ENCODE measurements at regions not wholly inside any gene's neighbourhood (a gene's known extent, or its start where the extent isn't known, plus 50 kb on each side); places are given as distances from the start of the nearest gene placed in this dataset.
"Not testable (repeated sequence)": the region's sequence is repeated elsewhere in the genome, so short reads cannot be mapped to it uniquely, and the experiment has no call there.

DNA sequence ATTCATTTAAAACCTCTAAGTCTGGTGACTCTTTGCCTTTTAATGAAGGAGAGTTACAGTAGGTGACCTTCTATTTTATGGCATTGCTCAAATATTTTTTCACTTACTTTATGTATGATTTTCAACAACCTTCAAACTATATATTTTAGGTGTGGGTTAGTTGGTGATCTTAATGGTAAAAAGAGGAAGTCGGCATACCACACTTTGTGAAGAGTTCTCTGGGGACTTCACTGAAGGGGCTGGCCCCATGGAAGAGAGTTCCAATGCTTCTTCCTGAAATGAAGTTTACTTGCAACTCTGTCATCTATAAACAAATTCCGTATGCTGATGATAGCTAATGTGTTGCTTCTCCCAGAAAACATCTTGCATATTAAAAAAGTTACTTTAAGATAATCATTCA is 647.0 kb upstream of the SGO1 start:
- Histone ChIP-seq H3K4me3 (no peak overlapping the region), H3K4me2 (no peak overlapping the region), H3K9me3 (no peaks in the 10 kb centered on the region), H3K4me1 (no peaks in the 10 kb centered on the region), H3K27ac (no peak overlapping the region)
- ATAC-seq (no peak), DNase-seq (ENCODE audit: low read depth in 1 of 2, low spot score in 1 of 2) (no peak), FAIRE-seq (no peak)
- TF ChIP-seq NPAS2 (CRISPR knock-in tag; IDR thresholded peaks at IDR 0.05; ENCODE audit: borderline replicate concordance): no peak
- no peak for TF ChIP-seq ZNF302 (CRISPR knock-in tag; IDR thresholded peaks at IDR 0.05)
- no peak for TF ChIP-seq HDAC2 (IDR thresholded peaks at IDR 0.05)
- TF ChIP-seq, protein P1, sequence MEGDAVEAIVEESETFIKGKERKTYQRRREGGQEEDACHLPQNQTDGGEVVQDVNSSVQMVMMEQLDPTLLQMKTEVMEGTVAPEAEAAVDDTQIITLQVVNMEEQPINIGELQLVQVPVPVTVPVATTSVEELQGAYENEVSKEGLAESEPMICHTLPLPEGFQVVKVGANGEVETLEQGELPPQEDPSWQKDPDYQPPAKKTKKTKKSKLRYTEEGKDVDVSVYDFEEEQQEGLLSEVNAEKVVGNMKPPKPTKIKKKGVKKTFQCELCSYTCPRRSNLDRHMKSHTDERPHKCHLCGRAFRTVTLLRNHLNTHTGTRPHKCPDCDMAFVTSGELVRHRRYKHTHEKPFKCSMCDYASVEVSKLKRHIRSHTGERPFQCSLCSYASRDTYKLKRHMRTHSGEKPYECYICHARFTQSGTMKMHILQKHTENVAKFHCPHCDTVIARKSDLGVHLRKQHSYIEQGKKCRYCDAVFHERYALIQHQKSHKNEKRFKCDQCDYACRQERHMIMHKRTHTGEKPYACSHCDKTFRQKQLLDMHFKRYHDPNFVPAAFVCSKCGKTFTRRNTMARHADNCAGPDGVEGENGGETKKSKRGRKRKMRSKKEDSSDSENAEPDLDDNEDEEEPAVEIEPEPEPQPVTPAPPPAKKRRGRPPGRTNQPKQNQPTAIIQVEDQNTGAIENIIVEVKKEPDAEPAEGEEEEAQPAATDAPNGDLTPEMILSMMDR (IDR thresholded peaks at IDR 0.05): no peak
- ChIA-PET CTCF (interaction anchor here (0.7 kb wide), 1 partner anchor 483 kb away, joined by 3 read pairs; no protein-coding TSS in a partner anchor), POLR2A (no interaction called here)
- 5% methylated on average over 2 of the region's 2 CpGs for WGBS (ENCODE audit: missing lambda C conversion rate)

DNA sequence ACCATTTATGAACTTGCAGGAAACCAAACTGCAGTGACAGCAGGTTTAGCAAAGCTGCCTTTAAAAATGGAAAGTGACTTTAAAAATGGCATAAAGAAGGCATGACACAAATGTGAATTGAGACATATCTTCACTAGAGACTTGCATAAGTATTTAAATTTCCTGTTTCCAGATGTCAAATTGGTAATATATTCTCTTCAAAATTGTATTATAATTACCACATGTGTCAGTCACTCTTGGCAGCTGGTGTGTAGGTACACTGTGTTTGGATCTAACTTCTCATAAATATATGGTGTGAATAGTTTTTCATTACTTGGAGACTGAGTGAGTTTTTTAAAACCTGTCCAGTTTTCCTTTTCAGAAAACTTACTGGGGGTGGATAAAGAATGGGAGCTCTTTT is 636.2 kb upstream of the SGO1 start:
- TF ChIP-seq TP53 (CRISPR knock-in tag; IDR thresholded peaks at IDR 0.05): no peak
- TF ChIP-seq PBX3 (IDR thresholded peaks at IDR 0.05): no peak
- no peak for TF ChIP-seq RFX5 (IDR thresholded peaks at IDR 0.05)
- TF ChIP-seq JUN (IDR thresholded peaks at IDR 0.05): no peak
- TF ChIP-seq RAD21 (conservative IDR thresholded peaks at IDR 0.05 in 1 of 2, IDR thresholded peaks at IDR 0.05 in 1 of 2): no peak
- TF ChIP-seq, protein P2, sequence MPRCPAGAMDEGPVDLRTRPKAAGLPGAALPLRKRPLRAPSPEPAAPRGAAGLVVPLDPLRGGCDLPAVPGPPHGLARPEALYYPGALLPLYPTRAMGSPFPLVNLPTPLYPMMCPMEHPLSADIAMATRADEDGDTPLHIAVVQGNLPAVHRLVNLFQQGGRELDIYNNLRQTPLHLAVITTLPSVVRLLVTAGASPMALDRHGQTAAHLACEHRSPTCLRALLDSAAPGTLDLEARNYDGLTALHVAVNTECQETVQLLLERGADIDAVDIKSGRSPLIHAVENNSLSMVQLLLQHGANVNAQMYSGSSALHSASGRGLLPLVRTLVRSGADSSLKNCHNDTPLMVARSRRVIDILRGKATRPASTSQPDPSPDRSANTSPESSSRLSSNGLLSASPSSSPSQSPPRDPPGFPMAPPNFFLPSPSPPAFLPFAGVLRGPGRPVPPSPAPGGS (IDR thresholded peaks at IDR 0.05): no peak
- TF ChIP-seq RCOR1 (IDR thresholded peaks at IDR 0.05; ENCODE audit: low read depth, low read length): no peak
- no peak for TF ChIP-seq NPAS2 (CRISPR knock-in tag; IDR thresholded peaks at IDR 0.05; ENCODE audit: borderline replicate concordance)
- no peak for TF ChIP-seq ATOH8 (CRISPR knock-in tag; IDR thresholded peaks at IDR 0.05; ENCODE audit: low read depth)
- no peak for TF ChIP-seq CBX2 (IDR thresholded peaks at IDR 0.05; ENCODE audit: borderline replicate concordance, low read depth)
- no peak for TF ChIP-seq CHD4 (IDR thresholded peaks at IDR 0.05; ENCODE audit: borderline replicate concordance)
- no peak for TF ChIP-seq MYC (IDR thresholded peaks at IDR 0.05; ENCODE audit: borderline replicate concordance, low read length)
- no peak for TF ChIP-seq TFCP2L1 (CRISPR knock-in tag; IDR thresholded peaks at IDR 0.05)
- TF ChIP-seq CBX8 (IDR thresholded peaks at IDR 0.05): no peak
- no peak for TF ChIP-seq FOXS1 (CRISPR knock-in tag; IDR thresholded peaks at IDR 0.05)
- no peak for TF ChIP-seq FOSB (CRISPR knock-in tag; IDR thresholded peaks at IDR 0.05)
- TF ChIP-seq E2F6 (IDR thresholded peaks at IDR 0.05; ENCODE audit: borderline replicate concordance, low read depth): no peak
- TF ChIP-seq EP300 (IDR thresholded peaks at IDR 0.05): no peak
- TF ChIP-seq HOXA7 (CRISPR knock-in tag; IDR thresholded peaks at IDR 0.05): no peak
- ChIA-PET CTCF (no interaction called here), POLR2A (no interaction called here)
- Histone ChIP-seq H3K9me3 (no peaks in the 10 kb centered on the region), H3K4me2 (no peak overlapping the region), H3K4me3 (no peak overlapping the region), H3K4me1 (no peaks in the 10 kb centered on the region), H3K27ac (no peak overlapping the region)
- FAIRE-seq: no peak
- ATAC-seq: no peak
- no peak for DNase-seq (ENCODE audit: low read depth in 1 of 2, low spot score in 1 of 2)

- CTCF ChIA-PET; H3K9me3 ChIP-seq; H3K4me2 ChIP-seq; FAIRE-seq; DNase-seq (ENCODE audit: low read depth in 1 of 2, low spot score in 1 of 2); H3K27ac ChIP-seq; H3K4me1 ChIP-seq; ATAC-seq; H3K4me3 ChIP-seq; POLR2A ChIA-PET: not testable (repeated sequence)
- WGBS (ENCODE audit: missing lambda C conversion rate): 6% methylated on average over 7 of the region's 9 CpGs
These were observed 634.9 kb upstream of the SGO1 start for GRCh38 chr3:20820872-20821271.

Measured in A549 (cell line).